ENCODE measurements at regions not wholly inside any gene's neighbourhood (a gene's known extent, or its start where the extent isn't known, plus 50 kb on each side); places are given as distances from the start of the nearest gene placed in this dataset.

DNA sequence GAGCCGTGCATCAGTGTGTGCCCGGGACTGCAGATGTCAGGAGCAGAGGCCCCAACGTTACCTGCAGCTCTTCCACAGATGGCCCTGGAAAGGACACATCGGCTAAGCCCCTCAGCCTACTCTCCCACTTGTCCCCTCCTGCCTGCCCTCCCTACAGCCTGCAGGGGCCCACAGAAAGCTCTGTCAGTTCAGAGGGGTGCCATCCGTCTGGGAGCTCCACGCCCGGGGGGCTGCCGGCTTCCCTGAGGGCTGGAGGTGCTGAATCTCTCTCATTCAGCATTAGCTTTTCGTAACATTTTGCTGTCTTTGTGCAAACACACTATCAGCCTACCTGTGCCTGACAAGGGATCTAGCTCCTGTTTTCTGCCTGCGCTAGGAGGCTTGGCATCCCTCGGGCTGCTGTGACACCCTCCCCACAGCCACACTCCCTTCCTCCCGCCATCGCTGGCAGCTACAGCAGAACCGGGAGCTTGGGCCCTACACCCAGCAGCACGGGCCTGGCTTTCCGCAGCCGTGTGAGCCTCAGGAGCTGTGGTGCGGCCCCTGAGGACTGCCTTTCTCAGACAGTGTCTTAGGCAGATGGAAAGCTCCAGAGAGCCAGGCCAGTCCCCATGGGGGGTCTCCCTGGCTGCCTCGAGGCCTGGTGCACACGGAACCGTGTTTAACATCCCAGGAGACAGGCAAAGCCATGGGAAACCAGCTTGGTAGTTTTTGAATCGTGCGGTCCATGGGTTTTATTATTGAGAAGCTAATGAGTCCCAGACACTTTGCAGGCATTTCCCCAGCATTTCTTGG is 198.3 kb upstream of the B3GAT1 start:
- TF ChIP-seq ESRRG (CRISPR knock-in tag; IDR thresholded peaks at IDR 0.05) (no peak), ZFP3 (CRISPR knock-in tag; IDR thresholded peaks at IDR 0.05) (no peak), ZNF8 (CRISPR knock-in tag; IDR thresholded peaks at IDR 0.05) (no peak), RARB (CRISPR knock-in tag; IDR thresholded peaks at IDR 0.05) (no peak), ARNTL (CRISPR knock-in tag; IDR thresholded peaks at IDR 0.05; ENCODE audit: borderline replicate concordance, low read depth) (no peak), ZFP30 (CRISPR knock-in tag; IDR thresholded peaks at IDR 0.05) (no peak)
- TF ChIP-seq, protein P1, sequence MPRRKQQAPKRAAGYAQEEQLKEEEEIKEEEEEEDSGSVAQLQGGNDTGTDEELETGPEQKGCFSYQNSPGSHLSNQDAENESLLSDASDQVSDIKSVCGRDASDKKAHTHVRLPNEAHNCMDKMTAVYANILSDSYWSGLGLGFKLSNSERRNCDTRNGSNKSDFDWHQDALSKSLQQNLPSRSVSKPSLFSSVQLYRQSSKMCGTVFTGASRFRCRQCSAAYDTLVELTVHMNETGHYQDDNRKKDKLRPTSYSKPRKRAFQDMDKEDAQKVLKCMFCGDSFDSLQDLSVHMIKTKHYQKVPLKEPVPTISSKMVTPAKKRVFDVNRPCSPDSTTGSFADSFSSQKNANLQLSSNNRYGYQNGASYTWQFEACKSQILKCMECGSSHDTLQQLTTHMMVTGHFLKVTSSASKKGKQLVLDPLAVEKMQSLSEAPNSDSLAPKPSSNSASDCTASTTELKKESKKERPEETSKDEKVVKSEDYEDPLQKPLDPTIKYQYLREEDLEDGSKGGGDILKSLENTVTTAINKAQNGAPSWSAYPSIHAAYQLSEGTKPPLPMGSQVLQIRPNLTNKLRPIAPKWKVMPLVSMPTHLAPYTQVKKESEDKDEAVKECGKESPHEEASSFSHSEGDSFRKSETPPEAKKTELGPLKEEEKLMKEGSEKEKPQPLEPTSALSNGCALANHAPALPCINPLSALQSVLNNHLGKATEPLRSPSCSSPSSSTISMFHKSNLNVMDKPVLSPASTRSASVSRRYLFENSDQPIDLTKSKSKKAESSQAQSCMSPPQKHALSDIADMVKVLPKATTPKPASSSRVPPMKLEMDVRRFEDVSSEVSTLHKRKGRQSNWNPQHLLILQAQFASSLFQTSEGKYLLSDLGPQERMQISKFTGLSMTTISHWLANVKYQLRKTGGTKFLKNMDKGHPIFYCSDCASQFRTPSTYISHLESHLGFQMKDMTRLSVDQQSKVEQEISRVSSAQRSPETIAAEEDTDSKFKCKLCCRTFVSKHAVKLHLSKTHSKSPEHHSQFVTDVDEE (CRISPR knock-in tag; IDR thresholded peaks at IDR 0.05): no peak
- TF ChIP-seq, protein P2, sequence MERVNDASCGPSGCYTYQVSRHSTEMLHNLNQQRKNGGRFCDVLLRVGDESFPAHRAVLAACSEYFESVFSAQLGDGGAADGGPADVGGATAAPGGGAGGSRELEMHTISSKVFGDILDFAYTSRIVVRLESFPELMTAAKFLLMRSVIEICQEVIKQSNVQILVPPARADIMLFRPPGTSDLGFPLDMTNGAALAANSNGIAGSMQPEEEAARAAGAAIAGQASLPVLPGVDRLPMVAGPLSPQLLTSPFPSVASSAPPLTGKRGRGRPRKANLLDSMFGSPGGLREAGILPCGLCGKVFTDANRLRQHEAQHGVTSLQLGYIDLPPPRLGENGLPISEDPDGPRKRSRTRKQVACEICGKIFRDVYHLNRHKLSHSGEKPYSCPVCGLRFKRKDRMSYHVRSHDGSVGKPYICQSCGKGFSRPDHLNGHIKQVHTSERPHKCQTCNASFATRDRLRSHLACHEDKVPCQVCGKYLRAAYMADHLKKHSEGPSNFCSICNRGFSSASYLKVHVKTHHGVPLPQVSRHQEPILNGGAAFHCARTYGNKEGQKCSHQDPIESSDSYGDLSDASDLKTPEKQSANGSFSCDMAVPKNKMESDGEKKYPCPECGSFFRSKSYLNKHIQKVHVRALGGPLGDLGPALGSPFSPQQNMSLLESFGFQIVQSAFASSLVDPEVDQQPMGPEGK (CRISPR knock-in tag; IDR thresholded peaks at IDR 0.05; ENCODE audit: borderline replicate concordance): no peak
